ENCODE measurements at regions not wholly inside any gene's neighbourhood (a gene's known extent, or its start where the extent isn't known, plus 50 kb on each side); places are given as distances from the start of the nearest gene placed in this dataset.

GRCh38 chr5:74386571-74387334 lies 253.8 kb downstream of the ENC1 start:
- TF ChIP-seq CTCF (IDR thresholded peaks at IDR 0.05; ENCODE audit: poor library complexity, severe bottlenecking) (no peak), POLR2AphosphoS5 (IDR thresholded peaks at IDR 0.05) (no peak), EZH2 (IDR thresholded peaks at IDR 0.05; ENCODE audit: borderline replicate concordance, insufficient read depth, low read length, poor library complexity, severe bottlenecking) (no peak), SMC3 (conservative IDR thresholded peaks at IDR 0.05; ENCODE audit: poor library complexity) (no peak), EP300 (conservative IDR thresholded peaks at IDR 0.05; ENCODE audit: poor library complexity, severe bottlenecking) (no peak), MXI1 (conservative IDR thresholded peaks at IDR 0.05; ENCODE audit: poor library complexity, severe bottlenecking) (no peak)
